ENCODE measurements at regions not wholly inside any gene's neighbourhood (a gene's known extent, or its start where the extent isn't known, plus 50 kb on each side); places are given as distances from the start of the nearest gene placed in this dataset.

GRCh38 chr16:11430601-11431317 lies 85.5 kb downstream of the RMI2 start:
- Histone ChIP-seq H3K79me2 (ENCODE audit: insufficient read depth, low read depth) (no peaks in the 10 kb centered on the region), H3K4me2 (no peak overlapping the region), H3K27me3 (ENCODE audit: insufficient read depth, low read depth) (no peaks in the 10 kb centered on the region), H2AFZ (ENCODE audit: low read depth) (no peak overlapping the region), H3K27ac (no peak overlapping the region), H4K20me1 (ENCODE audit: insufficient read depth) (no peaks in the 10 kb centered on the region), H3K9ac (no peak overlapping the region), H3K4me3 (IDR thresholded peaks at IDR 0.05; ENCODE audit: insufficient read depth, low read depth, low read length) (no peak overlapping the region), H3K4me1 (ENCODE audit: low read depth, poor library complexity, severe bottlenecking) (no peaks in the 10 kb centered on the region), H3K36me3 (ENCODE audit: insufficient read depth) (no peaks in the 10 kb centered on the region)
- TF ChIP-seq CTCF (conservative IDR thresholded peaks at IDR 0.05; ENCODE audit: low read depth, low read length), result no peak

DNA sequence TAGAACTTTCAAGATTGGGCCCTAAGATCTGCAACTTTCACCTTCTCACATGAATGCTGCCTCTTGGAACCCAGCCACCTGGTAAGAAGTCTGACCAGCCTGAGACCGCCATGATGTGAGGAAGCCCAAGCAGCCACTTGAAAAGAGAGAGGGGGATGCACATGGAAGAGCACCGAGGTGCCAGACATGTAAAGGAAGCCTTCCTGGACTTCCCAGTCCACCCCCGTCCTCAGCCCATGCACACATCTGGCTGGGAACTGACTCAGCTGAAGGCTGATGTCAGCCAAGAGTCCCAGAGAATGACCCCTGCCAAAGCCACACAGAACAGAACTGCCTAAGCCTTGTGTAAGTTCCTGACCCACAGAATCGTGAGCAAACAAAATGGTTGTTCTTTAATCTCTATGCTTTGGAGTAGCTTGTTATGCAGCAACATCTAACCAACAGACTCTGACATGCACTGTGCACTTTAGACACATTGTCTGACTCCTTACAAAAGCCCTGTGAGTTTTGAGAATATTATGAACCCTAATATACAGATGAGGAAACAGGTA lies 86.7 kb downstream of the RMI2 start:
- H3K27me3 ChIP-seq (ENCODE audit: insufficient read depth, low read depth), result no peaks in the 10 kb centered on the region
- no peak overlapping the region for H3K4me2 ChIP-seq
- no peak overlapping the region for H3K9ac ChIP-seq
- no peak overlapping the region for H2AFZ ChIP-seq (ENCODE audit: low read depth)
- no peak for TF ChIP-seq CTCF (conservative IDR thresholded peaks at IDR 0.05; ENCODE audit: low read depth, low read length)
- H3K4me3 ChIP-seq (IDR thresholded peaks at IDR 0.05; ENCODE audit: insufficient read depth, low read depth, low read length), result no peak overlapping the region
- H4K20me1 ChIP-seq (ENCODE audit: insufficient read depth), result no peaks in the 10 kb centered on the region
- H3K4me1 ChIP-seq (ENCODE audit: low read depth, poor library complexity, severe bottlenecking), result no peaks in the 10 kb centered on the region
- no peak overlapping the region for H3K27ac ChIP-seq
- H3K36me3 ChIP-seq (ENCODE audit: insufficient read depth), result no peaks in the 10 kb centered on the region
- H3K79me2 ChIP-seq (ENCODE audit: insufficient read depth, low read depth), result no peaks in the 10 kb centered on the region

- H2AFZ ChIP-seq (ENCODE audit: low read depth), result no peak overlapping the region
- H3K36me3 ChIP-seq (ENCODE audit: insufficient read depth), result no peaks in the 10 kb centered on the region
- no peaks in the 10 kb centered on the region for H3K4me1 ChIP-seq (ENCODE audit: low read depth, poor library complexity, severe bottlenecking)
- H3K79me2 ChIP-seq (ENCODE audit: insufficient read depth, low read depth), result no peaks in the 10 kb centered on the region
- H3K27me3 ChIP-seq (ENCODE audit: insufficient read depth, low read depth), result no peaks in the 10 kb centered on the region
- H3K4me3 ChIP-seq (IDR thresholded peaks at IDR 0.05; ENCODE audit: insufficient read depth, low read depth, low read length), result no peak overlapping the region
- H3K27ac ChIP-seq, result no peak overlapping the region
- TF ChIP-seq CTCF (conservative IDR thresholded peaks at IDR 0.05; ENCODE audit: low read depth, low read length), result no peak
- no peaks in the 10 kb centered on the region for H4K20me1 ChIP-seq (ENCODE audit: insufficient read depth)
- H3K9ac ChIP-seq, result no peak overlapping the region
- no peak overlapping the region for H3K4me2 ChIP-seq
Measured at GRCh38 chr16:11432856-11433395, 87.7 kb downstream of the RMI2 start.

DNA sequence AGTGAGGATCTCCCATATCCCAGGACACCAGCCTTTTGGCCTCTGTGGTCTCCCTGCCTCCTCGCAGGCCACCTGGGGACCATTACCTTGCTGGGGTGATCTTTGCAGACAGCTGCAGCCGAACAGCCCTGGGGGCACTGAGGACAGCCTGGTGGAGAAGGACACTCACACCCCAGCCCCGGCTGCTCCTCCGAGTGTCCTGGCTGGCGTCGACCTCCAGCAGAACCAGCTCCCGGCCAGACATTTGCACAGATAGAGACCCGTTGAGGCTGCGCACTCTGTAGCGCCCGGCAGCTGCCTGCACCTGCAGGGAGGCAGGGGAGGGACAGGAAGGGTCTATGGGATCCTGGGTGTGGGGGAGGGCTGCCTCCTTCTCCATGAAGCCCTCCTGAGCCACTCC lies 90.3 kb downstream of the RMI2 start:
- no peaks in the 10 kb centered on the region for H3K36me3 ChIP-seq (ENCODE audit: insufficient read depth)
- no peak overlapping the region for H3K9ac ChIP-seq
- H3K4me1 ChIP-seq (ENCODE audit: low read depth, poor library complexity, severe bottlenecking), result no peaks in the 10 kb centered on the region
- no peak overlapping the region for H2AFZ ChIP-seq (ENCODE audit: low read depth)
- no peaks in the 10 kb centered on the region for H4K20me1 ChIP-seq (ENCODE audit: insufficient read depth)
- no peak overlapping the region for H3K4me3 ChIP-seq (IDR thresholded peaks at IDR 0.05; ENCODE audit: insufficient read depth, low read depth, low read length)
- no peaks in the 10 kb centered on the region for H3K27me3 ChIP-seq (ENCODE audit: insufficient read depth, low read depth)
- no peak overlapping the region for H3K4me2 ChIP-seq
- H3K27ac ChIP-seq, result no peak overlapping the region
- TF ChIP-seq CTCF (conservative IDR thresholded peaks at IDR 0.05; ENCODE audit: low read depth, low read length), result no peak
- no peaks in the 10 kb centered on the region for H3K79me2 ChIP-seq (ENCODE audit: insufficient read depth, low read depth)
